ENCODE measurements at regions not wholly inside any gene's neighbourhood (a gene's known extent, or its start where the extent isn't known, plus 50 kb on each side); places are given as distances from the start of the nearest gene placed in this dataset.

DNA sequence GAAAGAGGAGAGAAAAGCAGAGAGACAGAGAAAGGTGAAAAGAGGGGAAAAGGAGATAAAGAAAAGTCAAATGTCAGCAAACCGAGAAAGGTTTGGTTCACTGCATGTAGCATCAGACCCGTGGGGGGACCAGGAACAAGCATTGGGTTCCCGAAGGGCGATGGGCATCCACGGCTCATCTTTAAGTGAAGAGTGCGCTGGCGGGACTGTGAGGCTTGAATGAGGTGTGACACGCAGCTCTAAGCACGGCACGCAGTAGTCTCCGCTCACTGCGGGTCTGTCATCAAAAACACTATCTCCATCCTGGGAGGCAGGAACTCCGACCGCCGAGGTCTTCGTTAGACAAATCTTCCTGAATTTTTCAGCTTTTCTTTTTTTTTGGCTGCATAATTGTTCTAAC lies 173.4 kb upstream of the PFKP start:
- Histone ChIP-seq H3K27me3 (ENCODE audit: insufficient read depth in 3 of 3, low read length in 2 of 3) (peaks cover 0 to 2% (median 0%) of the 10 kb centered on the region in 3 donors), H3K4me1 (no peaks in the 10 kb centered on the region), H3K36me3 (ENCODE audit: insufficient read depth in 1 of 2, low read depth in 1 of 2) (no peaks in the 10 kb centered on the region), H3K4me3 (no peak overlapping the region), H3K27ac (no peak overlapping the region), H3K9me3 (no peaks in the 10 kb centered on the region)
- 91 to 93% (median 91%) methylated on average over 16 of the region's 16 CpGs for WGBS, 3 donors
- DNase-seq: no peak
- ATAC-seq: no peak
- TF ChIP-seq, protein P1, sequence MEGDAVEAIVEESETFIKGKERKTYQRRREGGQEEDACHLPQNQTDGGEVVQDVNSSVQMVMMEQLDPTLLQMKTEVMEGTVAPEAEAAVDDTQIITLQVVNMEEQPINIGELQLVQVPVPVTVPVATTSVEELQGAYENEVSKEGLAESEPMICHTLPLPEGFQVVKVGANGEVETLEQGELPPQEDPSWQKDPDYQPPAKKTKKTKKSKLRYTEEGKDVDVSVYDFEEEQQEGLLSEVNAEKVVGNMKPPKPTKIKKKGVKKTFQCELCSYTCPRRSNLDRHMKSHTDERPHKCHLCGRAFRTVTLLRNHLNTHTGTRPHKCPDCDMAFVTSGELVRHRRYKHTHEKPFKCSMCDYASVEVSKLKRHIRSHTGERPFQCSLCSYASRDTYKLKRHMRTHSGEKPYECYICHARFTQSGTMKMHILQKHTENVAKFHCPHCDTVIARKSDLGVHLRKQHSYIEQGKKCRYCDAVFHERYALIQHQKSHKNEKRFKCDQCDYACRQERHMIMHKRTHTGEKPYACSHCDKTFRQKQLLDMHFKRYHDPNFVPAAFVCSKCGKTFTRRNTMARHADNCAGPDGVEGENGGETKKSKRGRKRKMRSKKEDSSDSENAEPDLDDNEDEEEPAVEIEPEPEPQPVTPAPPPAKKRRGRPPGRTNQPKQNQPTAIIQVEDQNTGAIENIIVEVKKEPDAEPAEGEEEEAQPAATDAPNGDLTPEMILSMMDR (IDR thresholded peaks at IDR 0.05): no peak
- intact Hi-C loops (cut with DNase I): no loop called here

DNA sequence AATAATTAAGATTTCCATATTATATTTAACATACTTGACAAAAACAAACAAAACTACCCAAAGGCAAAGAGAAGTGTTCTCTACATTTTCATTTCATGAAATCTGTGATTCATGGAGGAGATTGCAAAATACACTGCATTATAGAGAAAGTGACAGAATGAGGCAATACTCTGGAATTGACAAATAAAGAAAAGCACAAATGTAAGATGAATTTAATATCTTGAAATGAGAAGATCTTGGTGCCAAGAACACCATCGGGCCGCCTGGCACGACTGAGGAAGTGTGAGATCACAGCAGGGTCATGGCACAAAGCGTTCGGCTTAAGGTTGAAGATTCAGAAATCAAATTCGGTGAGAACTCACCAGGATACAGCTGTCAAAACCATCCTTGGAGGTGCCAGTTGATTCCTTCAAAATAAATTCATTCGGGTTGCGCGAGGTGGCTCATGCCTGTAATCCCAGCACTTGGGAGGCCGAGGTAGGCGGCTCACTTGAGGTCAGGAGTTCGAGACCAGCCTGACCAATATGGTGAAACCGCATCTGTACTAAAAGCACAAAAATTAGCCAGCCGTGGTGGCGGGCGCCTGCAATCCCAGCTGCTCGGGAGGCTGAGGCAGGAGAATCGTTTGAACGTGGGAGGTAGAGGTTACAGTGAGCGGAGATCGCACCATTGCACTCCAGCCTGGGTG lies 174.0 kb upstream of the PFKP start:
- no peaks in the 10 kb centered on the region for H3K36me3 ChIP-seq (ENCODE audit: insufficient read depth in 1 of 2, low read depth in 1 of 2)
- no peak overlapping the region for H3K27ac ChIP-seq
- H3K9me3 ChIP-seq: no peaks in the 10 kb centered on the region
- 86 to 95% (median 87%) methylated on average over 21 of the region's 21 CpGs for WGBS, 3 donors
- no peak for DNase-seq
- peaks cover 0 to 2% (median 0%) of the 10 kb centered on the region in 3 donors for H3K27me3 ChIP-seq (ENCODE audit: insufficient read depth in 3 of 3, low read length in 2 of 3)
- intact Hi-C loops (cut with DNase I): no loop called here
- H3K4me3 ChIP-seq: no peak overlapping the region
- no peaks in the 10 kb centered on the region for H3K4me1 ChIP-seq
- TF ChIP-seq, protein P1 (IDR thresholded peaks at IDR 0.05): no peak
- no peak for ATAC-seq

- H3K4me3 ChIP-seq: no peak overlapping the region
- H3K4me1 ChIP-seq: no peaks in the 10 kb centered on the region
- no peak overlapping the region for H3K27ac ChIP-seq
- no peaks in the 10 kb centered on the region for H3K36me3 ChIP-seq (ENCODE audit: insufficient read depth in 1 of 2, low read depth in 1 of 2)
- peaks cover 0 to 2% (median 0%) of the 10 kb centered on the region in 3 donors for H3K27me3 ChIP-seq (ENCODE audit: insufficient read depth in 3 of 3, low read length in 2 of 3)
- intact Hi-C loops (cut with DNase I): no loop called here
- H3K9me3 ChIP-seq: no peaks in the 10 kb centered on the region
- DNase-seq (no peak), ATAC-seq (no peak)
- TF ChIP-seq, protein P1 (IDR thresholded peaks at IDR 0.05): no peak
- 84 to 94% (median 86%) methylated on average over 5 of the region's 5 CpGs for WGBS, 3 donors
Observed at GRCh38 chr10:2891770-2892124, 175.6 kb upstream of the PFKP start.

DNA sequence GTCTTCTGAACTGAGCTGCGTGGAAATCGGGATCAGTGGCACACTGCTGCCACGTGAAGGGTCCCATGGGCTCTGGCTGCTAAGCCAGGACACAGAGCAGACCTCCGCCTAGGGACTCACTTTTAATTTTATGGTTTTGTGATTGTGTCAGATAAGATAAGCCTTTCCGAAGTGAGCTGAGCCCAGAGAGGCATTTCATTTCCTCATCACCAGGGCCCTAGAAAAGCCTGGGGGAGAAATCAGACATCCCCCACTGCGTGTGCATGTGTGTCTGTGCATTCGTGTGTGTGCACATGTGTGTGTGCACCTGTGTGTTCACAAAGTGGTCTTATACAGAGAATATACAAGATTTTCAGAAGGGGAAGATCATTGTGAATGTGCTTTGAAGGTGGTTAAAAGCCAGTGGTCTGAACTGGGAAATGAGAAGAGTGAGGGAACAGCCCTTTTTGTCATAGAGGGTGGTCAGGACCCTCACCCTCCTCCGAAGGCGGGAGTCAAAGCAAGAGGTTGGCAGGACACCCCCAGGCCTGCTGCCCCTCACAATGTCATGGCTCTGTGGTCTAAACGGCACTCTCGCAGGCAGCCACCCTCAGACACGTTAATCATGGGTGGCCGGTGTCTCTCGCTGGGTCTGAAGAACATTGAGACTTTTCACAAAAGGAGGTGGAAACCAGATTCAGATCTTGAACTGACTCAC lies 176.1 kb upstream of the PFKP start:
- H3K27me3 ChIP-seq (ENCODE audit: insufficient read depth in 3 of 3, low read length in 2 of 3): peaks cover 0 to 2% (median 0%) of the 10 kb centered on the region in 3 donors
- 49 to 55% (median 51%) methylated on average over 14 of the region's 14 CpGs for WGBS, 3 donors
- DNase-seq: no peak
- no peaks in the 10 kb centered on the region for H3K4me1 ChIP-seq
- H3K36me3 ChIP-seq (ENCODE audit: insufficient read depth in 1 of 2, low read depth in 1 of 2): no peaks in the 10 kb centered on the region
- TF ChIP-seq, protein P1 (IDR thresholded peaks at IDR 0.05): no peak
- no peak for ATAC-seq
- H3K9me3 ChIP-seq: no peaks in the 10 kb centered on the region
- no peak overlapping the region for H3K4me3 ChIP-seq
- intact Hi-C loops (cut with DNase I): no loop called here
- no peak overlapping the region for H3K27ac ChIP-seq
